HG03175 (cell line): ENCODE measurements at regions not wholly inside any gene's neighbourhood (a gene's known extent, or its start where the extent isn't known, plus 50 kb on each side); places are given as distances from the start of the nearest gene placed in this dataset.

ENCODE experiments used
- ATAC-seq: cut with Tn5 transposase; IDR thresholded peaks from one replicate; pipeline ENCODE4 v1.9.1; 2021; ENCODE audit warnings: mild to moderate bottlenecking, moderate library complexity; ENCODE audit not compliant: unreplicated experiment

GRCh38 chr4:28702571-28702970 lies 1841.9 kb downstream of the STIM2 start:
- no peak for ATAC-seq

- ATAC-seq, result no peak
Measured at GRCh38 chr4:28709891-28710290, 1849.2 kb downstream of the STIM2 start.

GRCh38 chr4:28723371-28723770 lies 1862.7 kb downstream of the STIM2 start:
- no peak for ATAC-seq

GRCh38 chr4:28724239-28724638 lies 1863.6 kb downstream of the STIM2 start:
- no peak for ATAC-seq

- ATAC-seq, result no peak
Measured at GRCh38 chr4:28730304-28730703, 1869.7 kb downstream of the STIM2 start.

- ATAC-seq, result no peak
Measured at GRCh38 chr4:28744066-28744465, 1883.4 kb downstream of the STIM2 start.

GRCh38 chr4:28754376-28754775 lies 1893.7 kb downstream of the STIM2 start:
- ATAC-seq, result no peak

- ATAC-seq, result no peak
Measured at GRCh38 chr4:28755081-28755480, 1894.4 kb downstream of the STIM2 start.

GRCh38 chr4:28759064-28759463 lies 1898.4 kb downstream of the STIM2 start:
- ATAC-seq, result no peak

GRCh38 chr4:28760003-28760402 lies 1899.4 kb downstream of the STIM2 start:
- ATAC-seq, result no peak

- ATAC-seq, result no peak
Measured at GRCh38 chr4:28772066-28772465, 1911.4 kb downstream of the STIM2 start.

GRCh38 chr4:28772788-28773187 lies 1912.1 kb downstream of the STIM2 start:
- ATAC-seq, result no peak

GRCh38 chr4:28774344-28774743 lies 1913.7 kb downstream of the STIM2 start:
- ATAC-seq, result no peak

- no peak for ATAC-seq
Measured at GRCh38 chr4:28776004-28776403, 1915.4 kb downstream of the STIM2 start.

GRCh38 chr4:28784188-28784587 lies 1923.5 kb downstream of the STIM2 start:
- ATAC-seq, result no peak

- no peak for ATAC-seq
Measured at GRCh38 chr4:28787947-28788346, 1927.3 kb downstream of the STIM2 start.

GRCh38 chr4:28788929-28789490 lies 1928.4 kb downstream of the STIM2 start:
- ATAC-seq, result no peak

- ATAC-seq, result no peak
Measured at GRCh38 chr4:28792917-28793597, 1927.1 kb upstream of the PCDH7 start.

GRCh38 chr4:28799696-28800095 lies 1920.5 kb upstream of the PCDH7 start:
- no peak for ATAC-seq

- no peak for ATAC-seq
Measured at GRCh38 chr4:28811025-28811424, 1909.1 kb upstream of the PCDH7 start.

- ATAC-seq, result no peak
Measured at GRCh38 chr4:28822163-28822562, 1898.0 kb upstream of the PCDH7 start.

- ATAC-seq, result no peak
Measured at GRCh38 chr4:28827866-28828265, 1892.3 kb upstream of the PCDH7 start.

GRCh38 chr4:28831867-28832266 lies 1888.3 kb upstream of the PCDH7 start:
- no peak for ATAC-seq
